B cell (primary cell): ENCODE measurements at regions not wholly inside any gene's neighbourhood (a gene's known extent, or its start where the extent isn't known, plus 50 kb on each side); places are given as distances from the start of the nearest gene placed in this dataset.

ENCODE experiments used
- ATAC-seq: fragments of 200-7000 bp; cut with Tn5 transposase; one replicate; pipeline ENCODE4 v1.10.0; 2021; ENCODE audit warnings: low read depth, mild to moderate bottlenecking, moderate number of reproducible peaks, moderate library complexity
- CTCF ChIA-PET: fragments of 350-600 bp; sonication (Branson Sonifier 250); formaldehyde crosslinking; loops from one replicate; lab custom pipeline; 2021; ENCODE audit warnings: antibody characterized with exemption, inconsistent platforms; lab: Charles Lee
- POLR2A ChIA-PET: fragments of 350-600 bp; sonication (Branson Sonifier 250); formaldehyde crosslinking; loops from one replicate; lab custom pipeline; 2021; ENCODE audit warnings: antibody characterized with exemption; lab: Charles Lee
- DNase-seq: peaks from one replicate; pipeline ENCODE4 v3.0.0; 2013
- H2AFZ ChIP-seq: 2 replicates; pipeline ENCODE4 v1.6.1; 2012; ENCODE audit warnings: mild to moderate bottlenecking, low read depth, low read length; ENCODE audit not compliant: insufficient read depth, poor library complexity, severe bottlenecking
- H3K27ac ChIP-seq, 2 donors: 1 replicate in 1 of 2; 2 replicates in 1 of 2; pipeline ENCODE4 v1.5.1; 2012 to 2013; ENCODE audit warnings: low read length in 2 of 2, mild to moderate bottlenecking in 2 of 2, moderate library complexity in 1 of 2
- H3K27me3 ChIP-seq, 4 experiments: fragments of 200-600 bp in 1 of 4; sonication (generic) in 1 of 4; replicated peaks in 1 of 4; 1 replicate in 2 of 4; 2 replicates in 2 of 4; pipeline versions ENCODE4 v1.6.1 to v1.7.0; 2013 to 2016; ENCODE audit warnings: low read length in 3 of 4, mild to moderate bottlenecking in 2 of 4, mixed read lengths in 1 of 4, moderate library complexity in 1 of 4; ENCODE audit not compliant: insufficient read depth in 4 of 4, control insufficient read depth in 3 of 4; ENCODE audit errors: control extremely low read depth in 1 of 4
- H3K36me3 ChIP-seq, 2 experiments: replicated peaks in 1 of 2; 1 replicate in 1 of 2; 2 replicates in 1 of 2; pipeline versions ENCODE4 v1.6.1 to v1.7.1; 2013; ENCODE audit warnings: low read length in 1 of 2; ENCODE audit not compliant: insufficient read depth in 2 of 2, control insufficient read depth in 1 of 2; ENCODE audit errors: control extremely low read depth in 1 of 2, extremely low read depth in 1 of 2
- H3K4me1 ChIP-seq, 2 donors: fragments of 200-600 bp in 1 of 2; sonication (generic) in 1 of 2; 1 replicate in 1 of 2; 2 replicates in 1 of 2; pipeline versions ENCODE4 v1.5.1 to v1.6.1; 2013 to 2017; ENCODE audit warnings: low read length in 2 of 2; ENCODE audit not compliant: control insufficient read depth in 2 of 2, insufficient read depth in 2 of 2
- H3K4me2 ChIP-seq: replicated peaks from 2 replicates; pipeline ENCODE3; 2012; ENCODE audit warnings: mild to moderate bottlenecking, low read depth, low read length; ENCODE audit not compliant: poor library complexity, severe bottlenecking
- H3K4me3 ChIP-seq, 5 experiments: fragments of 200-600 bp in 1 of 5; sonication (generic) in 1 of 5; 1 replicate in 3 of 5; 2 replicates in 2 of 5; pipeline versions ENCODE4 v1.5.1 to v1.7.0; 2011 to 2016; ENCODE audit warnings: low read length in 4 of 5, mild to moderate bottlenecking in 4 of 5, low read depth in 2 of 5, control low read depth in 1 of 5, moderate library complexity in 1 of 5; ENCODE audit not compliant: insufficient read depth in 1 of 5; ENCODE audit errors: control extremely low read depth in 1 of 5, extremely low read depth in 1 of 5
- H3K79me2 ChIP-seq: fragments of 200-600 bp; sonication (generic); one replicate; pipeline ENCODE4 v1.6.0; 2016; ENCODE audit warnings: low read length; ENCODE audit not compliant: control insufficient read depth, insufficient read depth
- H3K9ac ChIP-seq: fragments of 200-600 bp; sonication (generic); 2 replicates; pipeline ENCODE4 v1.6.1; 2017; ENCODE audit warnings: mild to moderate bottlenecking, low read length, moderate library complexity
- H3K9me3 ChIP-seq, 3 donors: one replicate each; pipeline versions ENCODE4 v1.6.1 to v1.7.1; 2013; ENCODE audit warnings: low read length in 2 of 3; ENCODE audit not compliant: control insufficient read depth in 2 of 3, insufficient read depth in 1 of 3; ENCODE audit errors: control extremely low read depth in 1 of 3
- H4K20me1 ChIP-seq: 2 replicates; pipeline ENCODE4 v1.6.0; 2012; ENCODE audit warnings: mild to moderate bottlenecking, low read length; ENCODE audit not compliant: insufficient read depth, control insufficient read depth, poor library complexity, severe bottlenecking
- H3K27ac Mint-ChIP-seq: one replicate; pipeline ENCODE4 v1.8.0; 2021; ENCODE audit warnings: mixed read lengths
- H3K27me3 Mint-ChIP-seq: one replicate; pipeline ENCODE4 v1.8.0; 2021; ENCODE audit warnings: mixed read lengths
- H3K4me1 Mint-ChIP-seq: one replicate; pipeline ENCODE4 v1.8.0; 2021; ENCODE audit warnings: mixed read lengths
- H3K4me3 Mint-ChIP-seq: one replicate; pipeline ENCODE4 v1.8.0; 2021; ENCODE audit warnings: mixed read lengths
- H3K9me3 Mint-ChIP-seq: one replicate; pipeline ENCODE4 v1.8.0; 2022; ENCODE audit warnings: mixed read lengths; ENCODE audit not compliant: insufficient read depth
- CTCF ChIP-seq: fragments of 200-600 bp; IDR thresholded peaks from one replicate; pipeline ENCODE4 v1.8.0; 2022; ENCODE audit warnings: antibody characterized with exemption, mild to moderate bottlenecking
- EZH2 ChIP-seq: IDR thresholded peaks from 2 replicates; pipeline ENCODE4 v1.6.1; 2012; ENCODE audit warnings: borderline replicate concordance, low read depth, mild to moderate bottlenecking, moderate library complexity, low read length; ENCODE audit not compliant: insufficient read depth, poor library complexity, severe bottlenecking
- WGBS: methylation state at CpG from one replicate; pipeline ENCODE4 v1.1.5; 2013; ENCODE audit warnings: missing lambda C conversion rate; ENCODE audit not compliant: insufficient coverage; 5-methylcytosine and 5-hydroxymethylcytosine counted together
- intact Hi-C: fragments of 100-400 bp; cut with micrococcal nuclease; formaldehyde crosslinking; loops from one replicate; pipeline ENCODE4 v1.10.0; 2022

GRCh38 chr6:9699888-9700287, 715.0 kb downstream of the TFAP2A start:
- H3K9me3 Mint-ChIP-seq, result peaks cover 5% of the 10 kb centered on the region
- no peak overlapping the region for H3K27ac Mint-ChIP-seq
- no peak for ATAC-seq
- no peak overlapping the region for H3K27ac ChIP-seq
- H4K20me1 ChIP-seq, result no peaks in the 10 kb centered on the region
- TF ChIP-seq EZH2 (no peak), CTCF (no peak)
- no peak overlapping the region for H3K4me3 ChIP-seq
- DNase-seq, result no peak
- H3K4me3 Mint-ChIP-seq, result no peak overlapping the region
- ChIA-PET POLR2A (no interaction called here), CTCF (no interaction called here)
- no peaks in the 10 kb centered on the region for H3K27me3 ChIP-seq
- H3K9ac ChIP-seq, result no peak overlapping the region
- no peaks in the 10 kb centered on the region for H3K79me2 ChIP-seq
- peaks cover 0 to 6% (median 0%) of the 10 kb centered on the region in 3 donors for H3K9me3 ChIP-seq
- H3K4me1 Mint-ChIP-seq, result no peaks in the 10 kb centered on the region
- H3K27me3 Mint-ChIP-seq, result no peaks in the 10 kb centered on the region
- intact Hi-C loops, result no loop called here
- H2AFZ ChIP-seq, result no peak overlapping the region
- no peaks in the 10 kb centered on the region for H3K4me1 ChIP-seq
- 67% methylated on average over 1 of the region's 5 CpGs for WGBS
- no peak overlapping the region for H3K4me2 ChIP-seq
- no peaks in the 10 kb centered on the region for H3K36me3 ChIP-seq

- 97% methylated on average over 5 of the region's 7 CpGs for WGBS
- H3K9me3 Mint-ChIP-seq, result peaks cover 10% of the 10 kb centered on the region
- Histone ChIP-seq H3K9me3 (peaks cover 0 to 6% (median 0%) of the 10 kb centered on the region in 3 donors), H3K27me3 (no peaks in the 10 kb centered on the region), H3K36me3 (no peaks in the 10 kb centered on the region), H3K4me2 (no peak overlapping the region), H3K27ac (no peak overlapping the region), H3K4me3 (no peak overlapping the region), H3K9ac (no peak overlapping the region), H4K20me1 (no peaks in the 10 kb centered on the region), H3K4me1 (no peaks in the 10 kb centered on the region), H3K79me2 (no peaks in the 10 kb centered on the region), H2AFZ (no peak overlapping the region)
- no peaks in the 10 kb centered on the region for H3K27me3 Mint-ChIP-seq
- ChIA-PET POLR2A (no interaction called here), CTCF (no interaction called here)
- DNase-seq, result no peak
- no peak overlapping the region for H3K27ac Mint-ChIP-seq
- no peaks in the 10 kb centered on the region for H3K4me1 Mint-ChIP-seq
- H3K4me3 Mint-ChIP-seq, result no peak overlapping the region
- TF ChIP-seq EZH2 (no peak), CTCF (no peak)
- intact Hi-C loops, result no loop called here
- ATAC-seq, result no peak
Measured at GRCh38 chr6:9697263-9697931, 717.5 kb downstream of the TFAP2A start.
